Esophagus mucosa (tissue), 1 donor: ENCODE measurements at regions not wholly inside any gene's neighbourhood (a gene's known extent, or its start where the extent isn't known, plus 50 kb on each side); places are given as distances from the start of the nearest gene placed in this dataset.
A peak's percentile ranks its signal among the peaks of the same experiment; 100 is the strongest.

ENCODE experiments used
- ATAC-seq: fragments of 200-7000 bp; cut with Tn5 transposase; one replicate; pipeline ENCODE4 v1.9.1; 2020
- donor health status: DM: yes; HTN: yes; CAD: no.

DNA sequence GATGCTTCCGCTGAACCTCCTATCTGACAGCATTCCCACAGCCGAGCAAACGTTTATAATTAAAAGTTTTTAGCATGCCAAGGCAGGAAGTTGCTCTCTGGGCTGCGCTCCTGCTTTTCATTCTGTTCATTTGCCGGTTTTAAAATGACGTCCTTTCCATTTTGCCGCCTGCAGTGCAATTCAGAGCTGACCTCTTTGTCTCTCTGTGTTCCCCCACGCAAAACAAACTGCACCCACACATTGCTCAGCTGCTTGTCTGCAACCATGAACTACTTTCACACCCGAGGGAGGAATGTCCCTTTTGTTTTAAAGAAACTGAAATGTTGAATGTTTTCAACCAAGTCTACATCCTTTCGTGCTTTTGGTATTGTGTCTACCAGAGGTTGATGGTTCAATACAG is 416.5 kb downstream of the EFNB2 start:
- no peak for ATAC-seq

- ATAC-seq, result no peak
These were observed 417.4 kb downstream of the EFNB2 start for GRCh38 chr13:106118050-106118449.

DNA sequence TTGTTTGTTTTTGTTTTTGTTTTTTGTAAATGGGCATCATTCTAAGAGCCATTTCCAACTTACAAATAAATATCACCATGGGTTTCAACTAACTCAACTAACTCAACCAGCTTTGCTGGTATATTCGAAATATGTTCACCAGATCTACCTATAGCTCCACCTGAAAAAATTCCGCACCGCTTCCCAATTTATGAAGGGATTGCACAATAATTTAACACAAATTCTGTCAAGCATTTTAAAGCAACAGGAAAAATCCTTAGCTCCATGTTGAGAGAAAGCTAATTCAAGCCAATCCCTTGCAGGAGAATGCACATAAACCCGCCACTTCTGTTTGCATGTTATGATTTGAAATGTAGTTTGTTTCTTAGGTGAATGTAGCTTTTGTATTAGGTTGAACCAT is 417.8 kb downstream of the EFNB2 start:
- no peak for ATAC-seq

DNA sequence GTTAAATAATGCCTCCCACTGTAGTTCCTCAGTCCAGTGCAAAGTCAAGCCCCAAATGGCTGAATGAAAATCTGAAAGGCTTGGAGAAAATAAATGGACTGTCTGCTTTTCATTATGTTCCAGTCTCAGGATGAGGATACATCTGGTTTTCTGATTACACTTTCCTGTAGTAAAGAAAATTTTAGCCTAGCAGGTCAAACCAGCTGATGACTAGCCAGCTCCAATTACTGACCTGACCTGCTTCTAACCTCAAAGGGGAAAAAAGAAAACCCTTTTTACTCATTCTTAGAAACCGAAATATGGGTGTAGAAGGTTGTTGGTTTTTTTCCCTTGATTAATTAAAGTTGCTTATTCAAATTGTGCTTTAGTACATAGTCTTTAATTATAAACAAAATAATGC is 418.4 kb downstream of the EFNB2 start:
- peak; percentile 59 for ATAC-seq

DNA sequence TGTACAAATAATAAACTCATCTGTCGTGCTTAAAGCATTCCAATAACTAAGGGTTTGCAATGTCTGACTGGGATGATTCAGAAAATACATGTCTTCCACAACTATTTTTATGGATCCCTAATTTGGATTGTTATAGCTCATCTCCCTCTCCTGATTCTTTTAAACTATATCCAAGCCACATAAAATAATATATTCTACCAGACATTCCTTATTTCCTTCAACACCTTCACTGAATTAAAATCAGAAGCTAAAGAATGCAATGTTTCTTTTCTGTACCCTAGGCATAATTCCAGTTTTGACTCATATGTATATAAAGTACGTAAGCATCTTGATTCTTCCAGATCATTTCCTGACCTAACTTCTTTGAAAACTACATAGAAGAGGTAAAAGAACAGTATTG is 420.4 kb downstream of the EFNB2 start:
- ATAC-seq, result no peak

DNA sequence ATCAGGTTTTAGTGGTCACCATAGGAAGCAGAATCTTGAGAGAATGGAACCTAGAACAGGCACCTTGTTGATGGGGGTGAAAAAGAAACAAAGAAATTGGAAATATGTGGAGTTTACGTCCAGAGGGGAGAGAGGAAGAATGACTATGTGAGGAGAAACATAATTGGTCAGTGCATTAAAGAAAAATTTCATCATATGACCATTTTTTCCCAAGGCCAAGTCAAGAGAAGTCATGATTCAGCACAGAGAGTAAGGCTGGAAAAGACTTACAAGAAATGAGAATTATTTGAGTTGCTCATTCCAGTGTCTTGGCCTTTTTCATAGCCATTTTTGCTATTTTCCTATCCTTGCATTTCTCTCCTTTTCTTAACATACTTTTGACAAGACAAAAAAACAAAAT is 421.7 kb downstream of the EFNB2 start:
- ATAC-seq, result no peak

DNA sequence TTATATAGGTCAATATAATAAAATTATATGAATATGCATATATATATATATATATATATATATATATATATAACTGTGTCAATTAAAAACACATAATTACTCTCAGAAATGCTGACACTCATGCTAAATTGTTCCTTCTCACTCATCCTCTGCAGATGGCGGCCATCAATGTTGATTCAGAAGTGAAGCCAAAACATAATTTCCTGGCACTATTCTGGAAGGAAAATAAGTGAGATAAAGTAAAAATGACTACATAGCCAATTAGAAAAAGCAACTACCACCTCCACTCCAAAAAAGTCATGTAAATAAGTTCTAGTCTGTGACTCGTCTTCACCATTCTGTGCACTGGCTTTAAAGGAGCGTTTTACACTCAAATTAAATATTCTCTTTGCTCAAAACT is 423.3 kb downstream of the EFNB2 start:
- ATAC-seq, result no peak

DNA sequence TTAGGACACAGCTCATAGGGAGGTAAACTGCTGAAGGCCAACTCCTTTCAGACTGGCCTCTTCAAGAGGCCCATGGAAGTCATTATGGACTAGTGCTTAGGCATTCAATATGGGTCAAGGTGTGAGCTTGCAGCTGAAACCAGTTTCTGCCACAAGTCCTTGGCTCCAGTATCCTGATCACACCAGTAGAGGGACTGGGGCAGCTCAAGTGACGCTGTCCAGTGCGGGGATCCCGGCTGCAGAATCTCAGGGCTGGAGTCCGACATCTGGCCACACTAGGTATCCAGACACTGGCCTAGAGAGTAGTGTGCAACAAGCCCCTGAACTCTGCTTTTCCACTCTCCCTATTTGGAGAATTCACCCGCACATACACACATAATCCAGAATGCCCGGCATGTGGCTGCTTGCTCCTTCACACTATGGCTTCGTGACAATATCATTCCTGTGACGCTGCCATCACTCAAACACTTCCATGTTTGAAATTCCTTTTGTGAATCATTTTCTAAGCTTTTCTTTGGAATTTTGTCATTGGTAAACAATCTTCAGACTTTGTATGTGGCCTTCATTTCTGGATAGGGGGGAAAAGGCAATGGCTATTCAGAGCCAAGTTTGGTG is 425.1 kb downstream of the EFNB2 start:
- ATAC-seq, result no peak

DNA sequence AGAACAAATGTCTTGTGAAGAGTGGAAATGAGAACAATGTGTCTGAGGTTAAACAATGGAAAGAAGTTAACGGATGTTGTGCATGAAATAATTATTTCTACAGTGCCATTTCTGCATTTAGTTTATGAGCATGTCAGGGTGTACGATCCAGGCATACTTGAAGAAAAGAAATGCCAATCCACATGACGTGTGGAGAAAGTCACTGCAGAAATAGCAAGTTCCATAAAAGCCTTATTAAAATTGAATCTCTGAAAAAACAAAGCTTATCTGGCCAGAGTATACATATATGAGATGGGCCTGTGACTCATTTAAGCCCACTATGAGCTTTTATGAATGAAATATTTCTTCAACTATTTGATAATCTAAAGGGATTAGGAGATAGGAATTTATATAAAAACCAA is 426.1 kb downstream of the EFNB2 start:
- no peak for ATAC-seq

DNA sequence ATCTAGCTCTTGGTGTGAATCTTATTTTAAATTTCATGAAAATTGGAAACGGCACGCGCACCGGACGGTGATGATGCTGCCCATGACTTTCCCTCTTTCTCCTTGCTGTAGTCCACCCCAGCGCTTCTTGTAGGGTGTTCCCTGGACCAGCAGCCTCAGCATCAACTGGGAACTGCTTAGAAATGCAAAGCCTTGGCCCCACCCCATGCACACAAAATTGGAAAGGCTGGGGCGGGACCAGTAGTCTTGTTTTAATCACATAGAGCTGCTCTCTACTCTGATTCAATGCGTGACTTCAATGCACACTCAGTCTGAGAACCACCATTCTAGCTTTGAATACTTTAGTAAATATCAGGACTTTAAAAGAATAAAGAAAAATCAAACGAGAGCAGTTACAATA is 427.1 kb downstream of the EFNB2 start:
- no peak for ATAC-seq

GRCh38 chr13:106107061-106107460 is 428.4 kb downstream of the EFNB2 start:
- ATAC-seq, result no peak

DNA sequence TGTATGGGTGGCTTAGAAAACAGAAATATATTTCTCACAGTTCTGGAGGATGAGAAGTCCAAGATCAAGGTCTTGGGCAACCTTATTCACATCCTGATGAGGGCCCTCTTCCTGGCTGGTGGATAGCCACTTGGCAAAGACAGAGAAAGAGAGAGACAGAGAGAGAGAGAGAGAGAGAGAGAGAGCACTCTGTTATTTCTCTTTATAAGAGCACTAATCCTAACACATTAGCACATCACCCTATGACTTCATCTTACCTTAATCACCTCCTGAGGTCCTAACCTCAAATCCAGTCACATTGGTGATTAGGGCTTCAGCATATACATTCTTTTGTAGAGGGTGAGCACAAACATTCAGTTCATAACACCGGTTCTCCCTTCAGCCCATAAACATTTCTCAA is 430.3 kb downstream of the EFNB2 start:
- ATAC-seq, result peak; percentile 72

DNA sequence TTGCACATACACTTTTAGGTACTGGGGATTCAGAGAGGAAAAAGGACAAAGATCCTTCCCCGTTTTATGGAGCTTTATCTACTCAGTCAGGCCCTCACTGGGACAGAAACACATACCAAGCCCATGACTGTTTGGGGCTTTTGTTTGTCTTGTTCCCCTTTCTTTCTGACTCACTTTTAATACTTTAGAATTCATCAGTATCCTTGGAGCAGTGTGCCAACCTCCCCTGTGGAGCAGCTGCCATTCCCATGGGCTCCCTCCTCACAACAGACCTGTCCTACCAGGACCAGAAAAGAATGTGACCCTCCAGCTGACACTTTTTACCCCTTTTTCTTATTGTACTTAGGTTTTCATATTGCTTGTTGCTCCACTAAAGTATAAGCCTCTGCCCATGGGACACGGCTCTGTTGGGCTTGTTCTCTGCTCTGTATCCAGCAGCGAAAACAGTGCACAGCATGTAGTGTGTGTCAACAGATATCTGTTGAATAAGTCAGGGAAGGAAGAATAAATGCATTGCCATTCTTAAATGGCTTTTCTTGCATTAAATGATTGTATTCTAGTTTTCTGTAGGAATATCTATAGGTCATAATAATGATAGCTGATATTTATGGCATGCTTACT is 431.1 kb downstream of the EFNB2 start:
- ATAC-seq, result peak; percentile 50

DNA sequence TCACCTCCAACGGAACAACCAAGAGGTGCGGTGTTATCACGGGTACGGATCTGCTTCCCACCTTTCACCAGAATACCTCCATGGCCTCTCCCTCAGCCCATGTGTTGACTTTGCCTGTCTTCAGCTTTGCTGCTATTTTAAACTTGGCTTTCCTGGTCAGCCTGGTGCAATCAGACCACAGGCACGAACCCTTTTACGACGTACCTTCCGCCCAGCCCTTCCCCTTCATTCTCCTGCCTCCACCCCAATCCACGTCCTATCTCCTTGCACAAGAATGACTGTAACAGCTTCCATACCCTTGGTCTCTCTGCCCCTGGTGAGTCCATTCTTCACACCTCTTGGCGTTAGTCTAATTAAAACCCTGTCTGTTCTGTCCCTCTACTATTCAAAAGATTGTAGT is 431.7 kb downstream of the EFNB2 start:
- no peak for ATAC-seq

DNA sequence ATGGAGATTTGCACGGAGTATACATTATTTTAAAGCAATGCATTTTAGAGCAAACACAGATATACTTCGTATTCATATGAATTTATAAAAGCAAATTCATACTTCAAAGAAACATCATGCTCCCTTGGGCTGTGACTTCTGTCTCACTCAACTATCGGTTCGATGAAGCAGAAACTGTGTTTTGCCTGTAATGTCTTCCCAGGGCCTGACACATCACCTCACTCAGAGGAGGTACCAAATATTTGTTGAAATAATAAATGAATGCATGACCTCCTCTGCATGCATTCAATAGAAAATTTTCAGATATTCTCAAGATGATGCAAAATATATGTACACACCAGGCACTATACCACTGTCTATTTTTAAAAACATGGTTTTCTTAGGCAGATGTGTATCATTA is 432.7 kb downstream of the EFNB2 start:
- ATAC-seq, result no peak

DNA sequence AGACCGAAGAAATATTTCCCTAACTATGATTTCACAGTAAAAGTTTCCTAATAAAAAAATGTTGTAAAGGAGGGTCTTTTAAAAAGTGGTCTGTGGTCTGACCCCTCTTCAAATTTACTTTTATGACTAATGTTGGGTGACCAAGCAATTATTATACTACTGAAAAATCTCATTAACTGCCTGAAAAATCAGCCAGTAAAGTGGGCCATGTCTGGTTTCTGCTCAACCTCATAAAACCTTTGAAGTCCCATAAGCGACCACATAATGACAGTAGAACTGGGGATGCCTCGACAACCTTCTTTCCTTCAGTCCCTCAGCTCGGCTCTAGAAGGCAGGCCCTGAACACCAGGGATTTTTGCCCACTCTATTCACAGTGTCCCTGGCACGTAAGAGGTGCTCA is 434.3 kb downstream of the EFNB2 start:
- ATAC-seq, result no peak

DNA sequence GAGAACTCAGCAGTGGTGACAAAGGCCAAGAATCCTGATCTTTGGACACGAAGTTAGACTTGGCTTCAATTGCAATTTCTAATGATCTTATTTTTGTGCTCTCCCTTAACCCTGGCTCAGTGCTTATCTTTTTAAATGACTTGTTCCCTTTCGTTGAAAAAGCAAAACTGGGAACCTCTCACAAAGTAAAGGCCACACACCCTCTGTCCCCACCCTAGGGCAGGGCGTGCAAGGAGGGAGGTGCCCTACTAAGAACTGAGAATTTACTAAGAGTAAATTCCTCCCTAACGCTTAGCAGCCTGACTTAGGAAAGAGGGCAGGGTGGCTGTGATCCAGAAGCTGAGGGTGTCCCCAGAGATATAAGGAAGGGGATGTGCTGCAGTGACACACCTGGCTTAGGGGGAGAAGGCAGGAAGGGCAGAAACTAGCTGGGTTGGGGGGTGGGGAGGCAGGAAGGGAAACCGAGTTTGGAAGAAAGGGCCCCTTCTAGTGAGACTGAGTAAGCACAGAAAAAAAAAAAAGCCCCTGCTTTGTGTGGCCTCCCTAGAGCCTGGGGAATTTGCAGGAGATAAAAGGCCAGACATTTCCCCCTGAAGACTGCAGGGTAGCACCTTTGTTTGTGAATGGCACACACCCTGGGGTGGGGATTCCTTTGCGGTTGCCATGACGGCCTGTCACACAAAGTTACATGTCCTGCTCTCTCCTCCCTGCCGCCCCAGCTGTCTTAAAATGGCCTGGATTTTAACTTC is 435.1 kb downstream of the EFNB2 start:
- peak; percentile 87 for ATAC-seq

- no peak for ATAC-seq
These were observed 435.7 kb downstream of the EFNB2 start for GRCh38 chr13:106099765-106100164.

GRCh38 chr13:106098778-106099177 is 436.7 kb downstream of the EFNB2 start:
- no peak for ATAC-seq

DNA sequence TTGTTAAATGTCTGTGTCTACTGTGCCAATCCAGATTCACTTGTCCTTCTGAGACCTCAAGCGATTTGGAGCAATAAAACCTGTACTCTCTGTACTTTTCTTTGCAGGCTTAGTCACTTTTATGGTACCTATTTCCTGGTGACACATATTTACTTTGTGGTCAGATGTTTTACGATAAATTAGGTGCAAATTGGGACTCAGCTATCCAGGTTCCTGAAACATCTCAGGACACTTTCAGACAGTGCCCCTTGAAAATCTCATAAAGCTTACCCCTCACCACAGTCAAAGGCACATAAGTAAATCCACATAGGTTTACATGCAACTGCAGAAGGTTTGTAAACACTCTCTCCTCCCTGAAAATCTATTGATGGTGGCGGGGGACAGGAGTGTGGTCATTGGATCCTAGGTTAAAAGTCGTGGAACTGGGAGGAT is 438.8 kb downstream of the EFNB2 start:
- ATAC-seq, result peak; percentile 34

GRCh38 chr13:106095919-106096318 is 439.5 kb downstream of the EFNB2 start:
- no peak for ATAC-seq

- ATAC-seq, result no peak
These were observed 440.1 kb downstream of the EFNB2 start for GRCh38 chr13:106095406-106095805.

GRCh38 chr13:106090001-106090400 is 445.5 kb downstream of the EFNB2 start:
- ATAC-seq, result no peak
